IMR-90 (cell line): ENCODE measurements at regions not wholly inside any gene's neighbourhood (a gene's known extent, or its start where the extent isn't known, plus 50 kb on each side); places are given as distances from the start of the nearest gene placed in this dataset.

ENCODE experiments used
- ATAC-seq: fragments of 200-7000 bp; cut with Tn5 transposase; 2 replicates; pipeline ENCODE4 v1.9.1; 2020; ENCODE audit warnings: low read depth, mild to moderate bottlenecking, moderate library complexity
- BruUV-seq: library from RNA; stranded (reverse); fragments of 400-500 nt; replicated peaks from 2 replicates; lab custom pipeline; 2021; lab: Mats Ljungman, UMichigan
- CTCF ChIA-PET: fragments of 300-600 bp; formaldehyde crosslinking; extraction: SDS; loops from one replicate; lab custom pipeline; 2021; ENCODE audit warnings: antibody characterized with exemption; lab: Yijun Ruan, JAX
- POLR2A ChIA-PET: fragments of 300-600 bp; sonication (Branson Sonifier 250); formaldehyde crosslinking; loops from one replicate; lab custom pipeline; 2022; ENCODE audit warnings: antibody characterized with exemption; ENCODE audit not compliant: unreplicated experiment; lab: Charles Lee
- DNase-seq: peaks from one replicate; pipeline ENCODE4 v3.0.0; 2013
- H2AFZ ChIP-seq: replicated peaks from 2 replicates; pipeline ENCODE3; 2013; ENCODE audit warnings: low read length, mild to moderate bottlenecking; ENCODE audit not compliant: poor library complexity
- H2AK5ac ChIP-seq: 2 replicates; pipeline ENCODE4 v1.6.1; 2013; ENCODE audit warnings: low read depth, low read length, inconsistent platforms
- H2AK9ac ChIP-seq: replicated peaks from 2 replicates; pipeline ENCODE3; 2013; ENCODE audit warnings: mild to moderate bottlenecking, low read depth, low read length, moderate library complexity; ENCODE audit not compliant: poor library complexity
- H2BK120ac ChIP-seq: 2 replicates; pipeline ENCODE4 v1.6.1; 2013; ENCODE audit warnings: low read depth, low read length, inconsistent platforms
- H2BK15ac ChIP-seq: 3 replicates; pipeline ENCODE4 v1.6.1; 2013; ENCODE audit warnings: low read depth, low read length, inconsistent platforms
- H2BK20ac ChIP-seq: 2 replicates; pipeline ENCODE4 v1.6.1; 2013; ENCODE audit warnings: low read depth, mild to moderate bottlenecking, inconsistent platforms, low read length, moderate library complexity
- H2BK5ac ChIP-seq: 2 replicates; pipeline ENCODE4 v1.6.1; 2013; ENCODE audit warnings: mild to moderate bottlenecking, low read depth, low read length, inconsistent platforms; ENCODE audit not compliant: poor library complexity, severe bottlenecking
- H3K14ac ChIP-seq: replicated peaks from 2 replicates; pipeline ENCODE4 v1.6.1; 2013; ENCODE audit warnings: low read depth, low read length, inconsistent platforms
- H3K18ac ChIP-seq: 2 replicates; pipeline ENCODE4 v1.6.1; 2013; ENCODE audit warnings: low read depth, low read length, control low read depth
- H3K23ac ChIP-seq: 2 replicates; pipeline ENCODE4 v1.6.1; 2013; ENCODE audit warnings: low read depth, low read length, inconsistent platforms
- H3K27ac ChIP-seq: 2 replicates; pipeline ENCODE4 v1.5.1; 2013; ENCODE audit warnings: mild to moderate bottlenecking, control low read depth, low read length; ENCODE audit not compliant: insufficient read depth
- H3K27me3 ChIP-seq: 2 replicates; pipeline ENCODE4 v1.6.1; 2013; ENCODE audit warnings: low read length; ENCODE audit not compliant: control insufficient read depth, insufficient read depth
- H3K36me3 ChIP-seq: 2 replicates; pipeline ENCODE4 v1.6.1; 2013; ENCODE audit warnings: low read length, mixed read lengths; ENCODE audit not compliant: control insufficient read depth, insufficient read depth
- H3K4ac ChIP-seq: 2 replicates; pipeline ENCODE4 v1.6.1; 2013; ENCODE audit warnings: low read depth, low read length, inconsistent platforms
- H3K4me1 ChIP-seq: 2 replicates; pipeline ENCODE4 v1.6.1; 2013; ENCODE audit warnings: low read length, mixed read lengths; ENCODE audit not compliant: control insufficient read depth, insufficient read depth
- H3K4me2 ChIP-seq: 2 replicates; pipeline ENCODE4 v1.6.1; 2013; ENCODE audit warnings: low read depth, mild to moderate bottlenecking, control low read depth, low read length, moderate library complexity
- H3K4me3 ChIP-seq: 2 replicates; pipeline ENCODE4 v1.5.1; 2013; ENCODE audit warnings: low read depth, mild to moderate bottlenecking, control low read depth, low read length, moderate library complexity; ENCODE audit not compliant: insufficient read depth
- H3K56ac ChIP-seq: 2 replicates; pipeline ENCODE4 v1.6.1; 2013; ENCODE audit warnings: low read length, inconsistent platforms; ENCODE audit not compliant: insufficient read depth; ENCODE audit errors: extremely low read depth
- H3K79me1 ChIP-seq, 2 experiments: 2 replicates each; pipeline ENCODE4 v1.6.1; 2013; ENCODE audit warnings: low read length in 2 of 2, inconsistent platforms in 1 of 2, low read depth in 1 of 2
- H3K9ac ChIP-seq: 2 replicates; pipeline ENCODE4 v1.6.1; 2013; ENCODE audit warnings: low read depth, low read length, control low read depth
- H3K9me1 ChIP-seq: 2 replicates; pipeline ENCODE4 v1.6.1; 2013; ENCODE audit warnings: low read length, inconsistent platforms; ENCODE audit not compliant: insufficient read depth
- H3K9me3 ChIP-seq: 2 replicates; pipeline ENCODE4 v1.6.1; 2013; ENCODE audit warnings: low read length; ENCODE audit not compliant: control insufficient read depth, insufficient read depth
- H4K20me1 ChIP-seq: 2 replicates; pipeline ENCODE4 v1.6.1; 2013; ENCODE audit warnings: low read length, inconsistent platforms; ENCODE audit not compliant: insufficient read depth
- H4K5ac ChIP-seq: 2 replicates; pipeline ENCODE4 v1.6.1; 2013; ENCODE audit warnings: mild to moderate bottlenecking, low read depth, low read length, control low read depth
- H4K8ac ChIP-seq, 2 experiments: 2 replicates each; pipeline ENCODE4 v1.6.1; 2013; ENCODE audit warnings: low read depth in 2 of 2, low read length in 2 of 2, control low read depth in 1 of 2, inconsistent platforms in 1 of 2
- H4K91ac ChIP-seq: 2 replicates; pipeline ENCODE4 v1.6.1; 2013; ENCODE audit warnings: low read depth, low read length, inconsistent platforms; ENCODE audit not compliant: insufficient read depth
- FOS ChIP-seq: fragments of 150-350 bp; IDR thresholded peaks from 2 replicates; pipeline ENCODE4 v1.6.1; 2016; ENCODE audit warnings: low read depth, low read length
- MAFK ChIP-seq: IDR thresholded peaks from 2 replicates; pipeline ENCODE4 v1.6.1; 2012; ENCODE audit warnings: low read depth, low read length, improper control_type of control experiment
- RAD21 ChIP-seq: IDR thresholded peaks from 2 replicates; pipeline ENCODE4 v1.6.1; 2012; ENCODE audit warnings: low read length, improper control_type of control experiment
- WGBS, 2 experiments: methylation state at CpG; one replicate each; pipeline versions ENCODE4 v1.1.5 to v1.1.7; 2013; ENCODE audit warnings: missing lambda C conversion rate in 2 of 2; ENCODE audit not compliant: insufficient read length in 1 of 2; ENCODE audit errors: extremely low coverage in 2 of 2; 5-methylcytosine and 5-hydroxymethylcytosine counted together
- dilution Hi-C: fragments of 300-500 bp; cut with HindIII; formaldehyde crosslinking; loops from one replicate; pipeline ENCODE4 v1.14.3; 2018; ENCODE audit warnings: low sequenced_read_pairs; ENCODE audit not compliant: unreplicated experiment
- in situ Hi-C: fragments of 300-500 bp; cut with MboI; formaldehyde crosslinking; loops from 3 replicates; pipeline ENCODE4 v1.14.3; 2019; ENCODE audit warnings: low sequenced_read_pairs, inconsistent platforms, mixed read lengths
- intact Hi-C: fragments of 100-400 bp; cut with micrococcal nuclease; formaldehyde crosslinking; loops from 2 replicates; pipeline ENCODE4 v1.10.0; 2022

- H3K4me1 ChIP-seq: no peaks in the 10 kb centered on the region
- 56% methylated on average over 5 of the region's 15 CpGs; no CpG with 5 or more reads in 1 of the 2 experiments for WGBS, 2 experiments
- POLR2A ChIA-PET: no interaction called here
Observed at GRCh38 chr7:133196856-133197612, 55.8 kb upstream of the EXOC4 start.

More at GRCh38 chr7:133196856-133197612, 55.8 kb upstream of the EXOC4 start:
- DNase-seq: no peak
- Histone ChIP-seq H3K23ac (no peak overlapping the region), H3K27me3 (no peaks in the 10 kb centered on the region; the same call in none of the 2 replicates), H2BK120ac (no peak overlapping the region), H3K18ac (no peak overlapping the region), H4K5ac (no peak overlapping the region), H3K9me1 (no peaks in the 10 kb centered on the region), H3K4me2 (no peak overlapping the region), H3K79me1 (no peaks in the 10 kb centered on the region), H3K4me3 (no peak overlapping the region), H3K36me3 (no peaks in the 10 kb centered on the region), H4K91ac (no peak overlapping the region), H2BK5ac (no peak overlapping the region), H2BK15ac (no peak overlapping the region), H3K4ac (no peak overlapping the region), H4K20me1 (no peaks in the 10 kb centered on the region), H2AK5ac (no peak overlapping the region), H3K27ac (no peak overlapping the region), H3K9me3 (no peaks in the 10 kb centered on the region), H2BK20ac (no peak overlapping the region), H3K14ac (no peak overlapping the region), H4K8ac (no peak overlapping the region), H2AFZ (no peak overlapping the region), H3K56ac (no peak overlapping the region), H3K9ac (no peak overlapping the region), H2AK9ac (no peak overlapping the region)
- no peak for ATAC-seq
- dilution Hi-C loops (no loop called here), intact Hi-C loops (no loop called here), in situ Hi-C loops (no loop called here)
- TF ChIP-seq FOS (no peak), MAFK (no peak), RAD21 (no peak)
- CTCF ChIA-PET: no interaction called here
- no TSS peak for BruUV-seq
